ENCODE measurements at regions not wholly inside any gene's neighbourhood (a gene's known extent, or its start where the extent isn't known, plus 50 kb on each side); places are given as distances from the start of the nearest gene placed in this dataset.
"Not testable (repeated sequence)": the region's sequence is repeated elsewhere in the genome, so short reads cannot be mapped to it uniquely, and the experiment has no call there.

DNA sequence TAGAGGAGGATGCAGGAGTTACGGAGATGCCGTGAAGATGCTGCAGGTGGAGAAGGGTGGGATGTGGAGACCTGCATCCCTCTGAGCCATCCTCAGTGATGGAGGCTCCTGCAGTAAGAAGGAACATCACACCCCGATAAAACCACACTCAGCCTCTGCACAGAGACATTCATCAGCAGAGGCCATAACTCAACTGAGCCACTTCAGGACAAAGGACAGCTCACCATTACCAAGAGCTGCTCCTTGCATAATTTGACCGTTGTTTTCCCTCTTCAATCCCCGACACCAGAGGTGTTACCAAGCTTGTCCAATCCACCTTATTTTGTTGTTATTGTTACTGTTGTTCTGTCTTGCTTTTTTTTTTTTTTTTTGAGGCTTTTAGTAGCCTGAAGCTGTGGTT, 543.9 kb downstream of the AJAP1 start:
- DNase-seq, result no peak

DNA sequence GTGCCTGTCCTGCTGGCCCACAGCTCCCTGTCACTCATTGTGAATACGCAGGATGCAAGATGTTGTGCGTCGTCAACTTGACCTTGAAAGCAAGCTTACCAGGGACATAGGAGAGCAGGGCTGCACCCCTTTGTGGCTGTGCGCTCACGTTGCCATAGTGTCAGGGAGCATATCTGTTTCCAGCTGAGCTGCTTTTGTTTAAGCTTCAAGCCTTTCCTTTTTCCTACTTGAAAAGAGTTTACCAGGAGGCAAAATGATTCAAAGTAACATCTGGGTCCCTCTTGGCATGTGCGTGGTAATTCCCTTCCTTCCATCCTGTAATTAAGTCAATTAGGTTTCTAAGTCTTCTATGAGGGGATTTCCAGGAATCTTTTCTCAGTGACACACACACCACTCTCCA, 537.1 kb downstream of the AJAP1 start:
- DNase-seq, result no peak

DNA sequence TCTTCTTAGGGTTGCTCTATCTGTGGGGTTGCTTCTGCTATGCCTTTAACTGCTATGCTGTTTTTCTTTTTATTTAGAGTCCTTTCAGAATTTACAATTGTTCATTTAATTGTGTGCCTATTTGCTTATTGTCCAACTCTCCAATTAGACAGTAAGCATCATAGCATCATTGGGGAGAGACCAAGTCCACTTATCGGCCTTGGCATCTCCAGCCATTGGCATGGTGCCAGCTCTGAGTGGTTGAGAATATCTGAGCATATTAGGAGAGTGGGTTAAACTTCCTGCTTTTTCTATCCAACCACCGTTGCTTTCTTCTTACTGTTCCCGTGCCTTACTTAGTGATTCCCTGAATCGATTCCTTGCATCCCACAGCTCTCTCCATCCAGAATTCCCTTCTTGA, 535.0 kb downstream of the AJAP1 start:
- no peak for DNase-seq

DNA sequence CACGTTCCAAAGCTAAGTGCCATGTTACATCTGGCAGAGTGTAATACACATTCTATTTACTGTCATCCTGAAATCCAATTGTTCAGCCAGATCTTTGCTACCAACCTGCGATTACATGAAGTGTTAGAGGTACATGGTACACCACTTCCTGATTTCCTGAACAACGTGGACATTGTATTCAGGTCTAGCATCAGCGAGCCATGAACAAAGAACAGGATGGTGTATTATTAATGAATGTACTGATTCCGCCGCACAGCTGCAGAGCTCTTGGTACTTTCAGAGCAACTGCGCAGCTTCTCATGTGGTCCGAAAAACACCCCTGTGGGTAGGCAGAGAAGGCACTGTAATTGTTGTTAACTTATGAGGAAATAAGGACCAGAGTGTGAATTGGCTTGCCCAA, 511.4 kb downstream of the AJAP1 start:
- DNase-seq, result no peak

DNA sequence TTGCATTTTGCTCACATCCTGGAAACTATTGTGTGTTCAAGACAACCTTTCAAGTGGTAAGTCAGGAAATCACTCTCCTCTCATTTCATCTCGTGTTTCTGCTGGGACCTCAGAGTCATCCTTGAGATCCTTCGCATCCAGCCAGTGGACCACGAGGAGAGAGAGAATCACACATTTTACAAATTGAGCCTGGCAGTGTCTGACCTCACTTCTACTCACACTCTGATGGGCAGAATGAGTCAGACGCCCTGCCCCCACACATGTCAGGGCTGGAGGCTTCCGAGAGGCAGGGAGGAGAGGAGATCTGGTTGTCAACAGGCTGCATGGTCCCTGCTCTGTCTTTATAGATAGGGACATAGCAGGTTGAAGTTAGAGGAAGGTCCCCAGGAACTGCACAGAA, 509.7 kb downstream of the AJAP1 start:
- no peak for DNase-seq

DNA sequence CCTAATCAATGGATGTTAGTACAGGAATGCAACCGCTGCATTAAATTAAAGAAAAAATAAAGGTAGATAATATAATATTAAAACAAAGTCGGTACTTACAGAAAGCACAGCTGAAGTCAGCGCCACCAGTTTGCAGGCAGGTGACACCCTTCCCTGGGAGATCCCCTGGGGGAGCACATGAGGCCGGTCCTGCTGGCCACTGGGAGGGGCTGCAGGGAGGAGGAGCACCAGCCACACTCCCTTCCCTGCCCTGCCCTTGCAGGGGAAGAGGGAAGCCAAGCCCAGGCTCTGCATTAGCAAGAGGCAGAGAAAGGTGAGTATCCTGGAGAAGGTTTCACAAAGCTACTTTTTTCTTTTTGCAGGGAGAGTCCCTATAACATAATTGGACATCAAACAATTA, 507.0 kb downstream of the AJAP1 start:
- DNase-seq, result no peak

- DNase-seq, result no peak
Observed at GRCh38 chr1:5157175-5157574, 502.8 kb downstream of the AJAP1 start.

DNA sequence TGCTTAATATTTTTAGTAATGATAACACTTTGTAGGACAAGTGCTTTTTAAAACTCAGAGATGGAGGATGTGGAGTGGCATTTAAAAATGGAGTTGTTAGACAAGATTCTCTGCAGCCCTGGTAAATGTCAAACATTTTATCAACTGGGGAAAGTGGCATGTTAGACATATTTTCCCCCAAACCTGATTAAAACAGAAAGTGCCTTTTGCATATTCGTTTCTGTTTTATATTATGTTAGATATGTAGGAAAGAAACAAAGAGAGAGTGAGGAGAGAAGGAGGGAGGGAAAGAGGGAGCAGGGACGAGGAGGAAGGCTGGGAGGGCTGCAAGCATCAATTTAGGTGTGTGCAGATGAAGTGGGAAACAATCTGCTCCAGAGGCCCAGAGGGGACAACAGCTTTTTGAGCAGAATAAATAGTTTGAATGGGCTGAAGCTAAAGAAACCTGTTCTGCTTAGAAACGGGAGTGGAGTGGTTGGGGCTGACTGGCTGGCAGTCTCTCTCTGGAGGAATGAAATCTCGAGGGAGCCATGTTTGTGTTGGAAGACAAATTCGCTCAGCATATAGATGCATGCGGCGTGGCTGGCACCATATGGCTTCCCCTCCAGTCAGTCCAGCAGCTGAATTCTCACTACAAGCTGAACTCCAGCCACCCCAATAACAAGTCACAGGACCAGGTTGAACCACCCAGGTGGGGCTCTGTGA, 502.2 kb downstream of the AJAP1 start:
- DNase-seq, result no peak

- no peak for DNase-seq
Observed at GRCh38 chr1:5151511-5151910, 497.1 kb downstream of the AJAP1 start.

DNA sequence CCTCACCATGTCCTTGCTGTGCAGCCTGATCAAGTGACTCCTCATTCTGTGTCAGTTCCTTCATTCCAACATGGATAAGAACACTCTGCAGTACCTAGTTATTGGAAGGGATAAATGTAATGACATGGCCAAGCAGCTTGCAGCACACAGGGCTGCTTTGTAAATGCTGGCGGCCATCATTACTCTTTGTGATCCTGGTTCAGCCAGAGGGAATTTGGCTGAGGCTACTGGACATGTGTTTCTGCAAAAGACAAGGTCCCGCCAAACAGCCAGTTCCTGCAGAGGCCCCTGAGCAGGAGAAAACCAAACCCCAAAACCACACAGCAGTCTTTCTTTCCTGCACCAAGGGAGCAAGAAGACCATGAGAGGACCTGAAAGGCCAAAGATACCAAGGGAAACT, 495.8 kb downstream of the AJAP1 start:
- DNase-seq, result no peak

DNA sequence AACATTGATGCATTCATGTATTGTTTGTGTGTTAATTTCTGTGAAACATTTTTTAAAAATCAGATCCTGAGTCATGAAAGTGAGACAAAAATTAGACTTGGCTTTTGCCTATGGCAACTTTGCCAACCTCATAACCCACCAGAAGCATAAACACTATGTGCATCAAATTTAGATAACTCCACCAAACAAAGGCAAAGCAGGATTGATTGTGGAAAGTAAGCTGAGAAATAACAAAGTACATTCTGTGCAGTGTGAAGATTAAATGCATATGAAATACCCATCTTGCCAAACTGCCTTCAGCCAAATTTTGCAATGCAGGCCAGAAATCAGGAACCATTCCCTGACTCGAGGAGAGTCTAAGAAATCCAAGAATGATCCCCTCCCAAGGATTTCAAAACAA, 493.4 kb downstream of the AJAP1 start:
- DNase-seq, result no peak

DNA sequence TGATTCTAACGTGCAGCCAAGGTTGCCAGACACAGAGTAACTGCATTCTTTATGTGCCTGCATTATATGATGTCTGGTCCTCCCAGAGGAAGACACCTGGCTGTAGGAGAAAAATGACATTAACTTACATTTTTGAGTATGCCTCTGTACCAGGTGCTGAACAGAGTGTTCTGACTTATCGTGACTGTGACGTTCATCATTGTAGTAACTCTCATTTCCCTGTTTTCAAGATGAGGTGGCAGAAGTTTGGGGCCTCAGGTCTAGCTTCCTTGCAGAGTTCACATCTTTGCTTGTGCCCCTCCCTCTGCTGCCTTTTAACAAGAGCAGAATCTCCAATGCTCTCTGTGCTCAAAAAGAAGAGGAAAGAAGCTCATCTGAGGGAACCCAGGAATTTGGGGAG, 488.0 kb downstream of the AJAP1 start:
- no peak for DNase-seq

DNA sequence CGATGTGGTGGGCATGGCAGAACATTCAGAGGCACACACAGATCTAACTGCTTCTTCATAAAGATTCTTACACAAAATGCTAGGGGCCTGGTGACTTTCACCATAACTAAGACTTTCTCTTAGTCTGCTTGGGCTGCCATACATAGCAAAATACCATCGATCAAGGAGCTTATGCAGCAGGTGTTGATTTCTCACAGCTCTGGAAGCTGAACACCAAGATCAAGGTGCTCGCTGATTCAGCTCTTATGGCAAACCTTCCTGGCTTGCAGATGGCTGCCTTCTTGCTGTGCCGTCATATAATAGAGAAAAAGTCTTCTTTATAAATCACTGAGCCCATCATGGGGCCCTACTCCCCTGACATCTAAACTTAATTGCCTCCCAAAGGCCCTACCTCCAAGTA, 487.3 kb downstream of the AJAP1 start:
- no peak for DNase-seq

DNA sequence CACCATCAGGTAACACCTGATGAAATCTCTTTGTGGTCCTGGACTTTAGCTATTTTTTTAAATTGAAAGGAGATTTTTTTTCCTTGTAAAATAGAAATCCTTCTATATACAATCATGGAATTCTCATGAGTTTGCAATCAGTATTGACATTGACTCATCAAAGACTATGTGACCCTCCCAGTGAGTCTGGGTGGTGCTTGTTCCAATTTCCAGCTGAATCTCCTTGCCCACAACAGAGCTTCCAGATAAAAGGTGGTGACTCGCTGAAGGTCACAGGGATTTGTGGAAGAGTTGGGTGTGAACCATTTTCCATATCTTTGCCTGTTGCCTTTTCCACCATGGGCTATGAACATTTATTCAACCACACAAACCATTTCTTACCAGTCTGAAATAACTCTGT, 486.6 kb downstream of the AJAP1 start:
- DNase-seq, result no peak

- no peak for DNase-seq
Observed at GRCh38 chr1:5140136-5140535, 485.7 kb downstream of the AJAP1 start.

DNA sequence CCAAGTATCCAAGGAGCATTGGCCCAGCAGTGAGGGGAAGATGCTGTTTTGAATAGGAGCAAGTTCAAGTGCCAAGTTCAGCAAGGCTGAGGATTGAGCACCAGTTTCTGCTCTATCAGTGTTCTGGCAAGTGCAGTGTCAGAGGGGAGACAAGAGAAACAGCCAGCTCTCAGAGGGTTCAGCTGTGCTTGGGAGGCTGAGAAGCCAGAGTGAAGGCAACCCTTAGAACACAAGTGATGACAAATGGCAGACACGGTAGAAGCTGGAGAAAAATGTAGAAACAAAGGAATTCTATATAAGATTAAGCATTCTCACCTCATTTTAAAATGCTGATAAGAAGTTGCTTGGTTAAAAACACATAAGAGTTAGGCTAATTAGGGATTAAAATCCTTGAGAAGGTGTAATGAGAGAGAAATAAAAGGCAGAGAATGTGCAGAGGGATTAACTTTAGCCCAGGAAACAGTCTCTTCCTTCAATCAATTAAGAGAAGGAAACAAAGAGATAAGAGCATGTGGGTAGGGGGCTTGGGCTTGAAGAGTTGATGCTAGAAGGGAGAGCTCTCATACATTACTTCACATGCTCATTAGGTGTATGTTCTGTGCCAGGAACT, 475.4 kb downstream of the AJAP1 start:
- DNase-seq, result no peak

DNA sequence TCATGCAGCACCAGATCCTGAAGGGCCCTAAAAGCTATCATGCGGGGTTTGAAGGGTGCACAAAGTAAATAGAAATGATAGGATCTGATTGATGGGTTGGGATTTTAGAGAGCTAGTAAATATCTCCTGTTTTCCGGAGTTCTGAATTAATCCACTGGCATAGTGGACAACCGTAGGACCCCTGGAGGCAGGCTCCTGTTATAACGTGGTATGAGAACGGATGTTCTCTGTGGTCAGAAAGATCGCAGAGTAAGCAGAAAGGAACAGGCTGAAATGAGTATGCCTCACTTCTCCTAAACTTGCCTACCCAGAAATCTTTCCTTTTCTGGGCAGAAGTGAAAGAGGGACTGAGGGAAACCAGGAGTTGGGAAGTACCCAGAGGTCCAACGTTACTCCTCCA, 470.8 kb downstream of the AJAP1 start:
- no peak for DNase-seq

GRCh38 chr1:5120559-5120958, 466.1 kb downstream of the AJAP1 start:
- no peak for DNase-seq

- DNase-seq, result no peak
Observed at GRCh38 chr1:5119366-5120234, 465.2 kb downstream of the AJAP1 start.

- not testable (repeated sequence) for DNase-seq
Observed at GRCh38 chr1:5118771-5119170, 464.4 kb downstream of the AJAP1 start.

- not testable (repeated sequence) for DNase-seq
Observed at GRCh38 chr1:5118292-5118691, 463.9 kb downstream of the AJAP1 start.

GRCh38 chr1:5111581-5111980, 457.2 kb downstream of the AJAP1 start:
- DNase-seq, result no peak

GRCh38 chr1:5110508-5110907, 456.1 kb downstream of the AJAP1 start:
- DNase-seq, result no peak

DNA sequence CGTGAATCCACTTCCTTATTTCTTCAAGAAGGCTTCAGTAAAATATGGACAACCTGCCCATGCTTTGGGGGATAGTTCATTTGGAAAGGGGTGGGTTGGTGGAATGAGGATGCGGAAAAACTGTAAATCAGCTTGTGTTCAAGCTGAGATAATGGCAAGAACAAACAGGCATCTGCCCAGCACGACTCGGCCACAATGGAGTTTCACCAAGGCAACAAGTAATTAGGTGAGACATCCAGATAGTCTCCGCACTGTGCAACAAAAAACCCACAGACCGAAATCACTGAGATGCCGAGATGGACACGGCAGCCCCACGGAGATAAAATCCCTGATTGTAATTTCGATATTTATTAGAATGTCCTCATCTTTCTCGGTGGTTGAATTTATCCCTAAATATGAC, 455.2 kb downstream of the AJAP1 start:
- DNase-seq, result no peak

All from activated CD4-positive, alpha-beta T cell treated with anti-CD3 and anti-CD28 coated beads, Interleukin-2, amount 50 U/mL, for 4 hours (primary cell).